HG02759 (cell line): ENCODE measurements at regions not wholly inside any gene's neighbourhood (a gene's known extent, or its start where the extent isn't known, plus 50 kb on each side); places are given as distances from the start of the nearest gene placed in this dataset.

Source experiments
- ATAC-seq: cut with Tn5 transposase; IDR thresholded peaks from one replicate; pipeline ENCODE4 v1.9.1; 2021; ENCODE audit warnings: mild to moderate bottlenecking, moderate library complexity; ENCODE audit not compliant: unreplicated experiment

DNA sequence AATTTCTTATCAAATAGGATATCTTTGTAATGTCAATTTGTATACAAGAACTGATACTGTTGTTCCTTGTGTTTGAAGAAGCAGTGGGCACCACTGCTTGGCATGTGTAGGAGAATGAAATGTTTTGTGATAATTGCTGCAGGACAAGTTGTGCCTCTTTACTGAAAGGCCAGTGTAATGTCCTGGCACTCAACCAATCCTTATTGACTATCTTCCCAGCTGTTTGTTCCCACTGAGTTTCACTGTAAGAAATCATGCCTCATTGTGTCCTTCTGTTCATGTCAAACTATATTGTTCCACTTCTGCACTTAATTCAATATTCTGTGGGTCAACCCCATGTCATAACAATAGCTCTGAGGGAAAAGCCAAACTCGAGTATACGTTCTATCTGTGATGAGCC lies 136.1 kb upstream of the FAM83B start:
- no peak for ATAC-seq

DNA sequence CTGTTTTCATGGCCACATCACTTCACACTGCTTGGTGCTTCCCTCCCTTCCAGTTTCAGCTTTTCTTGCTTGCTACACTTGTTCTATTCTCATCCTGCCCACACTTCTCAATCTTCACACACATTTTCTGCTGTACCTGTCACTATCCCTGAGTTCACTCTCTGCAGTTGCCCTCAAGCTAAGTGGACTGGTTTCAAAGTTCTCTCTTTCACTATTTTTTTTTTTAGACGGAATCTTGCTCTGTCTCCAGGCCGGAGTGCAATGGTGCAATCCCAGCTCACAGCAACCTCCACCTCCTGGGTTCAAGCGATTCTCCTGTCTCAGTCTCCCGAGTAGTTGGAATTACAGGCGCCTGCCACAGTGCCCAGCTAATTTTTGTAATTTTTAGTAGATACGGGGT lies 130.6 kb upstream of the FAM83B start:
- ATAC-seq: no peak

DNA sequence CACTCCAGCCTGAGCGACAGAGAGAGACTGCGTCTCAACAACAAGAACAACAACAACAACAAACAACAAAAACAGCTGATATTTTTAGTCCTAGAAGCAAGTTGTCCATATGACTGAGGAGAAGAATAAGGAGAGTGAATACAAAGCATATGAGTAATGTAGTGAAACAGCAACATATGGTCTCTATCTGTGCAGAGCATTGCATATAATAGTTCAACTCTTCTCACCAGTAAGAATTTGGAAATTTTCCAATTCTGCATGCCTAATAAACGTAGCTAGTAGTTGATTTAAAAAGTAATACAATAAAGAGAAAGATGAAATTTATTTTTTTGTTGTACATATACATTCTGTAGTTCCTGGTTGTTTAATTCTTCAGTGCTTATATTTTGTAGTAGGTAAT lies 129.7 kb upstream of the FAM83B start:
- no peak for ATAC-seq

DNA sequence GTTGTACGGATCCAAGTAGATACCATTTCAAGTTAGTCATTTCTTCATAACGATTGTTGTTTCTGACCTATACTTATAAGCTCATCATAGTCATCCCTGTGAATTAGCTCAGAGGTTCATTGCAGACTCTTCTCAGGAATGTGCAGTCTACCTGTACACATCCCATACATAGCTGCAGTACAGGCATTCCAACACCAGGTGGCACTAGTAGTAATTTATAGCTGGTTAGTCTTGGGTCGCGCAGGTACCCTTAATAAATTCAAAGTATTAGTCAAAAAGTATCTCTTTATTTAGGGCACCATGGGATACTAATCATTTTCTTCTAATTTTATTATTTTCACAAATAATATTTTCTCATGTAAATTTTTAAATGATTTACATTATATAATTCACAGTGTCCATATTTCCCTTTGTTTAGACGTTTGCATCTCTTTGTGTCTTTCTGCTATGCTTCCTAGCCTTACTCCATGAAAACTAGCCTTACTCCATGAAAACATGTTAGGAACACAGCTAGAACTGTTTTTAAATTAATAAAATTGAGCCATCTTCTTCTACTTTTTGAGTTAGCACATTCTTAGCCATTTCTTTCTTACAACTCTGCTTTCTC lies 128.6 kb upstream of the FAM83B start:
- peak; percentile 92 for ATAC-seq

DNA sequence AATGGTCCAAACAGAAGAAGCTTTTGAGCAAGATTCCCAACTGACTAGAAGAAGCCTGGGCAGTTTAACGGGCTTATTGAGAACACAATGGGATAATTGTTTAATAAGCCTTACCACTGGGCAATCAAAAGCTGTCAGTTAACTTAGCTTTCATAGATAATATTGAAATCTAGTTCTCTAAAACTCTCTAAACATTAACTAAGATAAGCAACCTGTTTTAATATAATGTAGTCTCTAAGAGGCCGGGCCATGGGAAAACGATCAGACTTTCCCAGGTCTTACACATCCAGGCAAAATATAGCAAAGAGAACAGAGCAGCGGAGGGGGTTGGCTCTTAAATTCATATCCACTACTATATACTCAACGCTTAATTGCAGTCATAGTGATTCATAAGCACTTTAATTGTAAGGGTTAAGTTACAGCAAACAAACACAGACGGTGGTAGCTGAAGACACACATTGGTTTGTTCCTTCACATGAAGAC lies 128.0 kb upstream of the FAM83B start:
- ATAC-seq: no peak

DNA sequence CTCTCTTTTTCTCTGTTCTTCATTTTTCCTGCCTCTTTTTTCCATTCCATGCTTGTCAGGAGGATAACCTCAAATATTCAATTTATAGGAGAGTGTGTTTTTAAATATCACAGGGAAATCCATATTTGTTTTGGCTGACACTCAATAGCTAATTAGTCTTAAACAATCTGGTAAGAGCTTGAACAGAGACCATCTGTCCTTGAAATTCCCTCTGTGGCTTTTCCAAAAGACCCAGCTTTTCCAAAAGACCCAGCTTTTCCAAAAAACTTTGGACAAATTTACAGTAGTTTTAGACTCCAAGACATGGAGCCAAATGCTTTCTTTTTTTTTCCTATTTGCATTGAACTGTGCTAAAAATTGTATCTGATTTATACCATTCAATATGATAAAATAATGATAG lies 127.4 kb upstream of the FAM83B start:
- no peak for ATAC-seq

DNA sequence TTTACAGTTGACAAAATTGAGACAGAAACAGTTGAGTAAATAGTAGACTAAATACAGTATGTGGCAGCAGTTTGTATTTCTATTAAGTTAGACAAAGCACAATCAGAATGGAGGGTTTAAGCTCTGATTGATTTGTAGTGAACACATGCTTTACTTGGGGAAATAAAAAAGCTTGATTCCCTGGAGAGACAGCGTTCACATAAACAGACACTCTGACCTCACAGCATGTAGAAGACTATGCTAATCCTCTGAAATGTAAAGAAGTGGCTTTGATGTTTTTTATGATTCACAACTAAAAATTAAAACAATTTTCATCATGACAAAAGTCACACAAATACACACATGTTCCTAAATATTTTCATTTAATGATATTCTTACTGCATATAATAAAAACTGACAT lies 126.9 kb upstream of the FAM83B start:
- no peak for ATAC-seq

DNA sequence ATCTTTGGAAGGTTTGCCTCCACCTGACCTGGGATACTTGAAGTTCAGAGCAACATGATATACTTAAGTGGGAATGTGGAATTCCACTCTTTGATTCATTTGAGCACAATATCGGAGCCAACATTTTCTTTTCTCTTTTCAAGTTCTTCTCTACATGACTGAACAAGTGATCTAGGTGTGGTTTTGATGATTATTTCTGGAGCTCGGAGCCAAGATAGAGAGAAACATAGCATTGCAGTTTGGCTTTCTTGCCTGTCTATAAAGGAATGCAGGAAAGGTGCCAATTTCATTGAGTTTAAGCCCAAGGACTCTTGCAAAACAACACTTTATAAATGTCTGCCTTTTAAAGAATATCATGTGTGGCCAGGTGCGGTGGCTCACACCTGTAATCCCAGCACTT lies 124.2 kb upstream of the FAM83B start:
- no peak for ATAC-seq

DNA sequence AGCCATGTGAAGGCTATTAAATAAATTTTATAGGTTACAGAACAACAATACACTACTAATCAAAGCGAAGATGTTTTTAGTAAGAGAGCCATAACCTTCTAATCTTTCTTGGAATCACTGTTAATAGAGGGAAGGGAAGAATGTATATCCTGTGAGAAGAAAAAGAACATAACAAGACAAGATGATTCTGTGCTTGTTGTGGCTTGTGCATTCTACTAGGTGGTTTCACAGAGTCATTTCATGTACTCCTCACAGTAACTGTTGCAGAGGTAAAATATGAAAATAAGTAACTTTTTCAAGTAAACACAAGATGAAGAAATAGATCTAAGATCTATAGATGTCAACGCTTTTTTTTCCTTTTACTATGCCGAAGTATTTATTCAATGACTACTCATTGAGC lies 116.9 kb upstream of the FAM83B start:
- ATAC-seq: no peak

DNA sequence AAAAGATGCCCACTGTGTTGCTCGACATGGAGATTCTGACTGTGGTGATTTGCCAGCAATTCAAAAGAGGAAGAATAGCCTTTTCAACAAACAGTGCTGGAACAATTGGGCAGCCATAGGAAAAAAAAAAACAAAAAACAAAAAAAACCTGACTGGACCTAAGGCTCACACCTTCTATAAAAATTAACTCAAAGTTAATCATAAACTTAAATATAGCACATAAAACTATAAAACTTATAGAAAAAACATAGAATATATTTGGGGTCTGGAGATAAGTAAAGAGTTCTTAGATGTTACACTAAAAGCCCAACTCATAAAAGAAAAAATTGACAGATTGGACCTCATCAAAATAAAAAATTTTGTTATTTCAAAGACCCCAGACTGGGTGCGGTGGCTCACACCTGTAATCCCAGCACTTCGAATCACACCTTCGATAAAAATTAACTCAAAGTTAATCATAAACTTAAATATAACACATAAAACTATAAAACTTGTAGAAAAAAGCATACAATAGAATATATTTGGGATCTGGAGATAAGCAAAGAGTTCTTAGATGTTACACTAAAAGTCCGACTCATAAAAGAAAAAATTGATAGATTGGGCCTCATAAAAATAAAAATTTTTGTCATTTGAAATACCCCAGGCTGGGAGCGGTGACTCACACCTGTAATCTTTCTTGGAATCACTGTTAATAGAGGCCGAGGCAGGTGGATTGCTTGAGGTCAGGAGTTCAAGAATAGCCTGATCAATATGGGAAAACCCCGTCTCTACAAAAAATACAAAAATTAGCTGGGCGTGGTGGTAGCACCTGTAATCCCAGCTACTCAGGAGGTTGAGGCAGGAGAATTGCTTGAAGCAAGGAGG lies 115.6 kb upstream of the FAM83B start:
- no peak for ATAC-seq

DNA sequence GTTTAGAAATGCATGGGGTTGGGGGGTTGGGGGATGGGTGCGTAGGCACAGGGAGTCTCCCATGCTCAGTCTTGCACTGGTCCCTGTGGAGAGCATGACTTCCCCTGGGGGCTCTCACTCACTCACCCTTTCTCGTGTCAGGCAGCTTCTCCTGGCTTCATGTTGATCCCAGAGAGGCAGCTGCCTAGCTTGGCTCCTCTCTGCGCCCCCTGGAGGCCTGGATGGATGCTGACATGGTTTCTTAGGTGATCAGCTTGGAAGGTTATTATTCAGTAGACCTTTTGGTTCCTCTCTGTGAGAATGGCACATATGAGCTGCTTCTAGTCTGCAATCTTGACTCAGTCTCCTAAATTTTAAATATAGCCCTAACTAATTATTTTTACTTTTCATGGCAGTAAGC lies 109.3 kb upstream of the FAM83B start:
- peak; percentile 79 for ATAC-seq

DNA sequence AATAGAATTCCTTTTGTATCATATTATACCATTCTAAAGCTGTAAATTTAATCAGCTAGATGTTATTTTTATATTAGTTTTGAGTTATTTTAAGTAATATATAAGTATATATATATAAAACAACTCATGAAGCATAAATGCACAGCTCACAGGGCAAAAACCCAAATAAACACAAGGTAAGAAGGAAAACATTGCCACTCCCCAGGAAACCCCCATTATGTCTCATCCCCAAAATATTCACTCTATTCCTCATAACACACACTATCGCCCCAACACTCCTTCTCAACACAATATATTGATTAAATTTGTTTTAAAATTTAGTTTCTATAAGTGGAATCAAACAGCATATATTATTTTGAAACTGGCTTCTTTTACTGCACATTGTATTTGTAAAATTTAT lies 98.6 kb upstream of the FAM83B start:
- ATAC-seq: no peak

DNA sequence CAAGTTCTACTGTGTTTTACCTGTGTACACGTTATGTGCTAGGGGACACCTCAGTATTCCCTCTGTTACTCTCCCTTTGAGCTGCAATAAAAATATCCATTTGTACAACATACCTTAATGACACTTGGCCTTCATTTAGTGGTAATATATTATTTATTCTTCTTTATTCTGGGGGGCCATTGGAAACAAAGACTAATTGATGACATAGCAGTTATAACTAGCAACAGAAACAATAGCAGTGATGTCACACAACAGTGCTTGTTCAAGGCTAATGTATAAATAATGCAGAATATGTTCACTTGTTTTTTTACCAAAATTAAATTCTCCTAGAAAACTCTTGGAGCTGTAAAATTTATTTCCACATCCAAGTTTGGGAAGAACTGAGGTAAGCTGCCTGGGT lies 92.2 kb upstream of the FAM83B start:
- ATAC-seq: no peak

DNA sequence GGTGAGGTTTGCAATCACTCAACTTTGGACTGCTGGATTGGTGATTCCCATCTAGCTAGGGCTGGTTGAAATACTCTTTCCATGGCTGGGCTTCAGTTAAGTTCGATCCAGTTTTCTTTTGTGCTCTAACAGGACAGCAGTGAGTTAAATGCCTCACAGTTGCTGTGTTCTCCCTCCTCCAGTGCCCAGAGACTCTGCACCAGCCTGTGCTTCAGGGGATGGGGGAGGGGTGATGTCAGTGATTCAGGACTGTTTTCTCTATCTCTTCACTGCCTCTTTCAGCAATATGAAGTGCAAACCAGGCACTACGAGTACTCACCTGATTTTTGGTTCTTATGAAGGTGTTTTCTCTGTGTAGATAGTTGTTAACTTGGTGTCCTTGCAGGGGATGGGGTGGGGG lies 88.2 kb upstream of the FAM83B start:
- no peak for ATAC-seq

DNA sequence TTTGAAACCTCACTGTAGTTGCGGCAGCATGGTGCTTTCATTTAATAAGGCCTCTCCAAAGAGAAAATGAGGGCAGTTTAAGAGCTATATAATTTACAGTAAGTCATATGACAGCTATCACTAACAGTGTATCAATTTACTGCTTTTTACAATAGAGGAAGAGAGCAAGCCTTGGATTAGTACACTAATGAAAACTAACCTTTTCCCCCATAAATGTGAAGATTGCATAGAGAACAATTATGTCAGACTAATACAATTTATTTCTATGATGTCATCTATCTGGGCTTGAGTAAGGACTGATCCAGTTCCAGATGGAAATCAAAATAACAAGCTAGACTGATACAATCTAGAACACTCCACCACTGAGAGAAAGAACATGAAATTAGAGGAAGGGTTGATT lies 78.1 kb upstream of the FAM83B start:
- ATAC-seq: no peak

DNA sequence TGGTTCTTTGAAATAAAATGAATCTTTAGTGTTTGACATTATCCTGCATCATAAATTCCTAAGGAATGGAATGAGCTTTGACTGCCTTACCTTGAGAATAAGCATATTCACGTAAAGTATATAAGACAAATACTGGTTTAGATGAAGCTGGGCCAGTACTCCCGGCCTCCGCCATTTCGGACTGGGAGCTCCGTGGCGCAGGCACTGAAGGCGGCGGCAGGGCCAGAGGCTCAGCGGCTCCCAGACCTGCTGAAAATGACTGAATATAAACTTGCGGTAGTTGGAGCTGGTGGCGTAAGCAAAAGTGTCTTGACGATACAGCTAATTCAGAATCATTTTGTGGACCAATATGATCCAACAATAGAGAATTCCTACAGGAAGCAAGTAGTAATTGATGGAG lies 76.2 kb upstream of the FAM83B start:
- no peak for ATAC-seq

DNA sequence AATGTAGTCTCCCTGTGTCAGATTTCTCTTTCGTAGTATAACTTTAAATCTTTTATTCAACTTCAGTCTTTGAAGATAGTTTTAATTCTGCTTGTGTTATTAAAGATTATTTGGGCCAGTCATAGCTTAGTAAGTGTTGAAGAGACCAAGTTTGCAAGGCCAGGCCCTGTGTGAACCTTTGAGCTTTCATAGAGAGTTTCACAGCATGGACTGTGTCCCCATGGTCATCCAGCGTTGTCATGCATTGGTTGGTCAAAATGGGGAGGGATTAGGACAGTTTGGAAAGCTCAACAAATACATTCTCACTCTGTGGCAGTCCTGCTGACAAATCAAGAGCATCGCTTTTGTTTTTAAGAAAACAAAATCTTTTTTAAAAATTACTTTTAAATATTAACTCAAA lies 74.6 kb upstream of the FAM83B start:
- ATAC-seq: no peak

DNA sequence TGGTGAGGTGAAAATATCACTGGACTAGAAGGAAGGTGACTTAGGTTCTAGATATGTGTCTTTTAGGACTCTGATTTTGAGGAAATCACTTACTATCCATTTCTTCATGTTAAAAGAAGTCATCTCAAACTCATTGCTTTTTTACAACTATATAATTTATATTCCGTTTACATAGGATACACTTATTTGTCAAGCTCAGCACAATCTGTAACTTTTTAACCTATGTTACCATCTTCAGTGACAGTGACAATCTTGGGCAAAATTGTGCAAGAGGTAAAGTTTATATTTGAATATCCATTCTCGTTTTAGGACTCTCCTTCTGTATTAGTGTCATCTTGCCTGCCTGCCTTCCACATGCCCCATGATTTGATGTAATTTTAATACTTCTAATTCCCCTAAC lies 74.0 kb upstream of the FAM83B start:
- no peak for ATAC-seq

DNA sequence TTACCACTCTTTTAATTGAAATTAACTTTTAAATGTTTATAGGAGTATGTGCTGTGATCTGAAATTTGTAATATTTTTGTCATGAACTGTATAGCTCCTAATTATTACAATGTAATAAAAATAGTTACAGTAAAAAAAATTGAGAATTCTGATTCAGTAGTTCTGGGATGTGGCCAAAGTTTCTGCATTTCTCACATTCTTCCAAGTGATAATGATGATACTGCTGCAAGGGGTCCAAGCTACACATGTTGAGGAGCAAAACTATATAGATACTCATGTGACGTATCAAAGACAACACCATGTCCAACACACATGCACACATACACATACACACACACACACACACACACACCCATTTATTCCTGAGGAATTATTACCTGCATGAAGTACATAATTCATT lies 71.0 kb upstream of the FAM83B start:
- no peak for ATAC-seq

DNA sequence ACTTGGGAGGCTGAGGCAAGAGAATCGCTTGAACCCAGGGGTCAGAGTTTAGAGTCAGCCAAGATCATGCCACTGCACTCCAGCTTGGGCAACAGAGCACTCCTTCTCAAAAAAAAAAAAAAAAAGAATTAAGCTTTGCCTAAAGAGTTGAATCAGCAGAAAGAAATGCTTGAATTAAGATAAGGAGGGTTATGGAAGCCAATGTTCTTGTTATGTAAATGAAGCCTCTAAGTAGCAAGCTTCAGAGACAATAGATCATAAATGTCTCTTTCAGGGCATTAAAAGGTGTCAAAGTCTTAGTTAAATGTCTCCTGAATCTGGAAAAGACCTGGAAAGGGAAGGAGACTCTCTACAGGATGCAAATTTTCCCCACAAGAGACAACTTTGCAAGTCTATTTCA lies 69.7 kb upstream of the FAM83B start:
- ATAC-seq: no peak

DNA sequence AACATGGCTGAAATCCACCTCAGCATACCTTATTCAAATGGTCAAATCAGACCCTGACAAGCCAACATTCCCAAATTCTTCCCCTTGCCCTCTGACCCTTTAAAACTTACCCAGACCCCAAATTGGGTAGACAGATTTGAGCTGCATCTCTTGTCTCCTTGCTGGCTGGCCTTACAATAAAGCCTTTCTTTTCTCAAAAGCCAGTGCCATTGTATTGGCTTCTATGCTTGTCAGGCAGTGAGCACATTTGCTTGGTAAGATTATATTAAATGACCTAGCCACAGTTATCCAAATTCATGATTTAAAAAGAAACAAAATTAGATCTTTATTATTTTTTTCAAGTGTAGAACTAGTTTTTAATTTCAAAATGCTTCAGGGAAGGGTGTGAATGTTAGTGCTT lies 67.8 kb upstream of the FAM83B start:
- ATAC-seq: no peak

DNA sequence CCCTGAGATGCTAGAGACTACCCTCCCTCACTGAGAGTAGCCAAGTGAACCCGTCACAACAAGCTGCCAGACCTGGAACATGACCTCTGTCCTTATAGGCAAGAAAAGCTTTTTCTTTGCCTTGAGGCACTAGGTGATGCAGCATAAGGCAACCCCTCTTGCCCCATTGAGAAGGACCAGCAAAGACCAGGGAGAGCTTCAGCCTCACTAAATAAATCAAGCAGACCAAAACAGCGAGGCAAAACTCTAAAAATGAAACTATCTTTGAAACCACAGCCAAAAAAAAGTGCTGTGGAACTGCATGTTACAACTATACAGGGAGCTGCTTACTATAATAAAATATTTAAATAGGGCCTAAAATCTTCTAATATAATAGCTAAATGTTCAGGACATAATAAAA lies 62.6 kb upstream of the FAM83B start:
- ATAC-seq: no peak

DNA sequence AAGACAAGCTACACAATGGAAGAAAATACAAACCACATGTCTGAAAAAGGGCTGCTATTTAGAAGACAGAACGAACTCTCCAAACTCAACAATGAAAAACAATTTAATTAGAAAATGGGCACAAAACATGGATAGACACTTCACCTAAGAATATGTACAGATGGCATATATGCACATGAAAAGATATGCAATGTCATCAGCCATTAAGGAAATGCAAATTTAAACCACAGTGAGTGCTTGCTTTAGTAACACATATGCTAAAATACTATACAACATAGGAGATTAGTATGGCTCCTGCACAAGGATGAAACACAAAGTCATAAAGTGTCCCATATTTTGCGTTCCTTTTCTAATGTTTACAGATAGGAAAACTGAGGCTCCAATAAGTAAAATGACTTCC lies 60.4 kb upstream of the FAM83B start:
- ATAC-seq: no peak
